ENCODE measurements at regions not wholly inside any gene's neighbourhood (a gene's known extent, or its start where the extent isn't known, plus 50 kb on each side); places are given as distances from the start of the nearest gene placed in this dataset.

- no peaks in the 10 kb centered on the region for H4K20me1 ChIP-seq (ENCODE audit: insufficient read depth, low read length)
These were observed 257.6 kb downstream of the FOXL1 start for GRCh38 chr16:86835982-86836381.

GRCh38 chr16:86836503-86837129, 258.3 kb downstream of the FOXL1 start:
- H3K9me3 ChIP-seq (ENCODE audit: insufficient read depth, low read length, severe bottlenecking) = no peaks in the 10 kb centered on the region
- DNase-seq = no peak
- no peaks in the 10 kb centered on the region for H3K4me1 ChIP-seq (ENCODE audit: insufficient read depth, low read length)
- H3K79me2 ChIP-seq (ENCODE audit: insufficient read depth, low read length) = no peaks in the 10 kb centered on the region
- H3K36me3 ChIP-seq (ENCODE audit: insufficient read depth, low read length) = no peaks in the 10 kb centered on the region
- no peak overlapping the region for H3K4me2 ChIP-seq (ENCODE audit: insufficient read depth, low read length)
- H3K9ac ChIP-seq (ENCODE audit: low read depth, low read length) = no peak overlapping the region
- TF ChIP-seq CTCF (IDR thresholded peaks at IDR 0.05; ENCODE audit: borderline replicate concordance, extremely low read depth, low read length, poor library complexity, severe bottlenecking) = no peak
- TF ChIP-seq EZH2 (IDR thresholded peaks at IDR 0.05; ENCODE audit: borderline replicate concordance, low read depth, low read length, severe bottlenecking) = no peak
- peaks cover 7% of the 10 kb centered on the region for H3K27me3 ChIP-seq (ENCODE audit: insufficient read depth, low read length, poor library complexity)
- no peak overlapping the region for H3K27ac ChIP-seq (ENCODE audit: low read length)
- no peak for ATAC-seq (ENCODE audit: insufficient read depth, low read depth)
- no peaks in the 10 kb centered on the region for H4K20me1 ChIP-seq (ENCODE audit: insufficient read depth, low read length)
- H2AFZ ChIP-seq (ENCODE audit: low read depth, low read length) = no peak overlapping the region
- no peak overlapping the region for H3K4me3 ChIP-seq (ENCODE audit: low read depth in 1 of 2, low read length in 2 of 2)

More at GRCh38 chr16:86835982-86836381, 257.6 kb downstream of the FOXL1 start:
- Histone ChIP-seq H3K79me2 (ENCODE audit: insufficient read depth, low read length) (no peaks in the 10 kb centered on the region), H2AFZ (ENCODE audit: low read depth, low read length) (no peak overlapping the region), H3K4me3 (ENCODE audit: low read depth in 1 of 2, low read length in 2 of 2) (no peak overlapping the region), H3K4me2 (ENCODE audit: insufficient read depth, low read length) (no peak overlapping the region), H3K9me3 (ENCODE audit: insufficient read depth, low read length, severe bottlenecking) (no peaks in the 10 kb centered on the region), H3K36me3 (ENCODE audit: insufficient read depth, low read length) (no peaks in the 10 kb centered on the region), H3K27ac (ENCODE audit: low read length) (no peak overlapping the region), H3K27me3 (ENCODE audit: insufficient read depth, low read length, poor library complexity) (peaks cover 7% of the 10 kb centered on the region), H3K9ac (ENCODE audit: low read depth, low read length) (no peak overlapping the region), H3K4me1 (ENCODE audit: insufficient read depth, low read length) (no peaks in the 10 kb centered on the region)
- DNase-seq (no peak), ATAC-seq (ENCODE audit: insufficient read depth, low read depth) (no peak)
- no peak for TF ChIP-seq CTCF (IDR thresholded peaks at IDR 0.05; ENCODE audit: borderline replicate concordance, extremely low read depth, low read length, poor library complexity, severe bottlenecking)
- TF ChIP-seq EZH2 (IDR thresholded peaks at IDR 0.05; ENCODE audit: borderline replicate concordance, low read depth, low read length, severe bottlenecking) = no peak

GRCh38 chr16:86843812-86844211, 265.5 kb downstream of the FOXL1 start:
- H3K9me3 ChIP-seq (ENCODE audit: insufficient read depth, low read length, severe bottlenecking) = no peaks in the 10 kb centered on the region
- ATAC-seq (ENCODE audit: insufficient read depth, low read depth) (no peak), DNase-seq (no peak)
- no peaks in the 10 kb centered on the region for H3K36me3 ChIP-seq (ENCODE audit: insufficient read depth, low read length)
- no peaks in the 10 kb centered on the region for H3K4me1 ChIP-seq (ENCODE audit: insufficient read depth, low read length)
- TF ChIP-seq EZH2 (IDR thresholded peaks at IDR 0.05; ENCODE audit: borderline replicate concordance, low read depth, low read length, severe bottlenecking) (no peak), CTCF (IDR thresholded peaks at IDR 0.05; ENCODE audit: borderline replicate concordance, extremely low read depth, low read length, poor library complexity, severe bottlenecking) (no peak)
- no peak overlapping the region for H2AFZ ChIP-seq (ENCODE audit: low read depth, low read length)
- no peak overlapping the region for H3K9ac ChIP-seq (ENCODE audit: low read depth, low read length)
- H3K27ac ChIP-seq (ENCODE audit: low read length) = no peak overlapping the region
- no peaks in the 10 kb centered on the region for H3K79me2 ChIP-seq (ENCODE audit: insufficient read depth, low read length)
- no peaks in the 10 kb centered on the region for H4K20me1 ChIP-seq (ENCODE audit: insufficient read depth, low read length)
- H3K4me2 ChIP-seq (ENCODE audit: insufficient read depth, low read length) = no peak overlapping the region
- H3K27me3 ChIP-seq (ENCODE audit: insufficient read depth, low read length, poor library complexity) = no peaks in the 10 kb centered on the region
- H3K4me3 ChIP-seq (ENCODE audit: low read depth in 1 of 2, low read length in 2 of 2) = no peak overlapping the region
